ENCODE measurements at regions not wholly inside any gene's neighbourhood (a gene's known extent, or its start where the extent isn't known, plus 50 kb on each side); places are given as distances from the start of the nearest gene placed in this dataset.

GRCh38 chr1:195941795-195942194 lies 666.4 kb downstream of the KCNT2 start:
- Histone ChIP-seq H3K36me3 (ENCODE audit: control insufficient read depth, insufficient read depth, low read length) (no peaks in the 10 kb centered on the region), H3K9me3 (ENCODE audit: control insufficient read depth, low read length) (no peaks in the 10 kb centered on the region), H3K27me3 (ENCODE audit: control insufficient read depth, insufficient read depth, low read length, poor library complexity, severe bottlenecking) (no peaks in the 10 kb centered on the region), H3K4me3 (ENCODE audit: low read length) (no peak overlapping the region), H3K4me1 (ENCODE audit: control insufficient read depth, insufficient read depth, low read length) (no peaks in the 10 kb centered on the region), H3K27ac (ENCODE audit: low read depth, low read length) (no peak overlapping the region), H3K9ac (ENCODE audit: extremely low read depth, low read length, poor library complexity, severe bottlenecking) (no peak overlapping the region)
- no peak for TF ChIP-seq CTCF (conservative IDR thresholded peaks at IDR 0.05)
- peaks cover 15% of the 10 kb centered on the region for H3K4me1 Mint-ChIP-seq
- H3K9me3 Mint-ChIP-seq: no peaks in the 10 kb centered on the region
- no peak for DNase-seq
- no peak overlapping the region for H3K4me3 Mint-ChIP-seq
- no peaks in the 10 kb centered on the region for H3K36me3 Mint-ChIP-seq (ENCODE audit: low read depth)
- no peaks in the 10 kb centered on the region for H3K27me3 Mint-ChIP-seq (ENCODE audit: insufficient read depth)
- 88 to 100% methylated on average over 1 of the region's 1 CpG for WGBS, 2 experiments (ENCODE audit: insufficient coverage in 1 of 2, insufficient read length in 1 of 2)
- H3K27ac Mint-ChIP-seq: no peak overlapping the region

GRCh38 chr1:195941314-195941713 lies 666.9 kb downstream of the KCNT2 start:
- Histone ChIP-seq H3K9me3 (ENCODE audit: control insufficient read depth, low read length) (no peaks in the 10 kb centered on the region), H3K36me3 (ENCODE audit: control insufficient read depth, insufficient read depth, low read length) (no peaks in the 10 kb centered on the region), H3K4me1 (ENCODE audit: control insufficient read depth, insufficient read depth, low read length) (no peaks in the 10 kb centered on the region), H3K9ac (ENCODE audit: extremely low read depth, low read length, poor library complexity, severe bottlenecking) (no peak overlapping the region), H3K27me3 (ENCODE audit: control insufficient read depth, insufficient read depth, low read length, poor library complexity, severe bottlenecking) (no peaks in the 10 kb centered on the region), H3K27ac (ENCODE audit: low read depth, low read length) (no peak overlapping the region), H3K4me3 (ENCODE audit: low read length) (no peak overlapping the region)
- Mint-ChIP-seq H3K4me3 (no peak overlapping the region), H3K36me3 (ENCODE audit: low read depth) (no peaks in the 10 kb centered on the region), H3K4me1 (peaks cover 15% of the 10 kb centered on the region), H3K27me3 (ENCODE audit: insufficient read depth) (no peaks in the 10 kb centered on the region), H3K9me3 (no peaks in the 10 kb centered on the region), H3K27ac (no peak overlapping the region)
- 80 to 81% methylated on average over 1 of the region's 1 CpG for WGBS, 2 experiments (ENCODE audit: insufficient coverage in 1 of 2, insufficient read length in 1 of 2)
- no peak for DNase-seq
- TF ChIP-seq CTCF (conservative IDR thresholded peaks at IDR 0.05): no peak

- H3K27ac ChIP-seq (ENCODE audit: low read depth, low read length): no peak overlapping the region
- H3K36me3 ChIP-seq (ENCODE audit: control insufficient read depth, insufficient read depth, low read length): no peaks in the 10 kb centered on the region
- peak; percentile 72 for DNase-seq
- H3K4me1 ChIP-seq (ENCODE audit: control insufficient read depth, insufficient read depth, low read length): no peaks in the 10 kb centered on the region
- H3K9ac ChIP-seq (ENCODE audit: extremely low read depth, low read length, poor library complexity, severe bottlenecking): no peak overlapping the region
- no peaks in the 10 kb centered on the region for H3K9me3 ChIP-seq (ENCODE audit: control insufficient read depth, low read length)
- Mint-ChIP-seq H3K27ac (no peak overlapping the region), H3K4me1 (peaks cover 15% of the 10 kb centered on the region), H3K27me3 (ENCODE audit: insufficient read depth) (no peaks in the 10 kb centered on the region), H3K4me3 (no peak overlapping the region), H3K9me3 (no peaks in the 10 kb centered on the region), H3K36me3 (ENCODE audit: low read depth) (no peaks in the 10 kb centered on the region)
- 49 to 67% methylated on average over 1 to 3 of the region's 3 CpGs for WGBS, 2 experiments (ENCODE audit: insufficient coverage in 1 of 2, insufficient read length in 1 of 2)
- H3K27me3 ChIP-seq (ENCODE audit: control insufficient read depth, insufficient read depth, low read length, poor library complexity, severe bottlenecking): no peaks in the 10 kb centered on the region
- TF ChIP-seq CTCF (conservative IDR thresholded peaks at IDR 0.05): peak; percentile 71
- H3K4me3 ChIP-seq (ENCODE audit: low read length): no peak overlapping the region
Observed at GRCh38 chr1:195939844-195940243, 668.4 kb downstream of the KCNT2 start.
